Duodenal mucosa (tissue), 2 donors: ENCODE measurements at regions not wholly inside any gene's neighbourhood (a gene's known extent, or its start where the extent isn't known, plus 50 kb on each side); places are given as distances from the start of the nearest gene placed in this dataset.
"Not testable (repeated sequence)": the region's sequence is repeated elsewhere in the genome, so short reads cannot be mapped to it uniquely, and the experiment has no call there.

Experiments used
- H3K27ac ChIP-seq: one replicate; pipeline ENCODE4 v1.7.0; 2013; ENCODE audit warnings: low read depth, low read length
- H3K27me3 ChIP-seq, 2 donors: one replicate each; pipeline ENCODE4 v1.7.0; 2013; ENCODE audit warnings: low read length in 2 of 2, control low read depth in 1 of 2; ENCODE audit not compliant: insufficient read depth in 2 of 2, control insufficient read depth in 1 of 2
- H3K36me3 ChIP-seq, 2 donors: one replicate each; pipeline ENCODE4 v1.7.0; 2013; ENCODE audit warnings: low read length in 2 of 2, control low read depth in 1 of 2; ENCODE audit not compliant: insufficient read depth in 2 of 2, control insufficient read depth in 1 of 2
- H3K4me1 ChIP-seq, 2 donors: one replicate each; pipeline ENCODE4 v1.7.0; 2013; ENCODE audit warnings: low read length in 2 of 2, control low read depth in 1 of 2; ENCODE audit not compliant: insufficient read depth in 2 of 2, control insufficient read depth in 1 of 2
- H3K4me3 ChIP-seq, 2 donors: one replicate each; pipeline ENCODE4 v1.7.0; 2013; ENCODE audit warnings: low read length in 2 of 2, low read depth in 1 of 2
- H3K9ac ChIP-seq, 2 donors: one replicate each; pipeline ENCODE4 v1.7.0; 2013; ENCODE audit warnings: low read length in 2 of 2, low read depth in 1 of 2
- H3K9me3 ChIP-seq, 2 donors: one replicate each; pipeline ENCODE4 v1.7.0; 2013; ENCODE audit warnings: low read length in 2 of 2, control low read depth in 1 of 2; ENCODE audit not compliant: control insufficient read depth in 1 of 2

DNA sequence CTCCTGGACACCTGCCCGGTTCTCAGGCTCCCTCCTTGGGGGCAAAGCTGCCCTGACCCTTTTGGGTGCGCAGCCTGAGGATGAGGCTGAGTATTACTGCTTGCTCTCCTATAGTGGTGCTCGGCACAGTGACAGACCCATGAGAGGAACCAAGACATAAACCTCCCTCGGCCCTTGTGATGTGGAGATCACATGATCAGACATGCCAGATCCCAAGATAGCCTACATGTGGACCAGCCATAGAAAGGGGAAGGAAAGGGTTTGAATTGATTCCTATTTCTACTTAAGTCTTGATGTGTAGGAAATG lies 125.3 kb downstream of the VPREB1 start:
- H3K27me3 ChIP-seq, result peaks cover 11% of the 10 kb centered on the region in 2 donors
- H3K9ac ChIP-seq, result no peak overlapping the region
- no peak overlapping the region for H3K27ac ChIP-seq
- H3K36me3 ChIP-seq, result no peaks in the 10 kb centered on the region
- H3K9me3 ChIP-seq, result no peaks in the 10 kb centered on the region
- H3K4me3 ChIP-seq, result no peak overlapping the region
- H3K4me1 ChIP-seq, result no peaks in the 10 kb centered on the region

DNA sequence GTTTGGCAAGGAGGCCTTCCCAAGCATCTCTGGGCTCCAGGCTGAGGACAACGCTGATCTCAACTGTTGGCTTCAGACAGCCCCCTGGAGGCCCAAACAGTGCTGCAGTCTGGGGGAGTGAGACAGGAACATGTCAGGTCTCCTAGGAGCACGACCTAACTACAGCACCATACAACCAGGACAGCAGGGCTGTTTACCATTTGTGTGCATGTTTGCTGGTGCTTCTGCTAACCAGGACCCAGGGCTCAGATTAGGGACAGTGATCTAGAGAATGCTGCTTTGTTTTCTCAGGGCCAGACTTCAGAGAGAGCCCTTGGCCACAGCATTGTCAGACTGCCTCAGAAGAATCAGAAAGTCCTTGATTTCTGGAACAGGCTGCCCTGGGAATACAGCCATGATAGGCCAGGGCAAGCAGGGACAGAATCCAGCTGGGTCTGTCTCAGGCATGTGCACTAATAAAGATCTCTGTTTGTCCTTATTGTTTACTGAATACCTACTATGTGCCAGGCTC lies 126.5 kb downstream of the VPREB1 start:
- peaks cover 11% of the 10 kb centered on the region in 2 donors for H3K27me3 ChIP-seq
- H3K36me3 ChIP-seq, result no peaks in the 10 kb centered on the region
- H3K27ac ChIP-seq, result no peak overlapping the region
- no peaks in the 10 kb centered on the region for H3K4me1 ChIP-seq
- H3K9ac ChIP-seq, result no peak overlapping the region
- no peaks in the 10 kb centered on the region for H3K9me3 ChIP-seq
- H3K4me3 ChIP-seq, result no peak overlapping the region

DNA sequence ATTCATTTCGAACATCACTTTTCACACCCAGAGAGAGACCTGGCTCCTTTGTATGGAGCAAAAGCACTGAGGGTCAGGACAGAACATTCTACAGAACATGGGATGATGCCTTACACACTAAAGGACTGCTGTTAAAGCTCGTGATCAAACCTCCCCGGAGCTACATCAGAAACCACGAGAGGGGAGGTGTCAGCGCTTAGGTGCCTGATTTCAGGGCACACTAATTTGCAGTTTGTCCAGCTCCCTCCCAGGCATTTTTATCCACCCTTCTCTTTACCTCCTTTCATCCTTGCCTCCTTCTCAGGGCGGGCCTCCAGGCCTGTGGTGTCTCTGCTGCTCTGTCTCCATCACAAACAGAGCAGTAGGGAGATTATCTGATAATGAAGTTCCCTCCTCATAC lies 127.5 kb downstream of the VPREB1 start:
- no peak overlapping the region for H3K4me3 ChIP-seq
- no peak overlapping the region for H3K27ac ChIP-seq
- no peak overlapping the region for H3K9ac ChIP-seq
- peaks cover 11% of the 10 kb centered on the region in 2 donors for H3K27me3 ChIP-seq
- no peaks in the 10 kb centered on the region for H3K9me3 ChIP-seq
- H3K4me1 ChIP-seq, result no peaks in the 10 kb centered on the region
- no peaks in the 10 kb centered on the region for H3K36me3 ChIP-seq

DNA sequence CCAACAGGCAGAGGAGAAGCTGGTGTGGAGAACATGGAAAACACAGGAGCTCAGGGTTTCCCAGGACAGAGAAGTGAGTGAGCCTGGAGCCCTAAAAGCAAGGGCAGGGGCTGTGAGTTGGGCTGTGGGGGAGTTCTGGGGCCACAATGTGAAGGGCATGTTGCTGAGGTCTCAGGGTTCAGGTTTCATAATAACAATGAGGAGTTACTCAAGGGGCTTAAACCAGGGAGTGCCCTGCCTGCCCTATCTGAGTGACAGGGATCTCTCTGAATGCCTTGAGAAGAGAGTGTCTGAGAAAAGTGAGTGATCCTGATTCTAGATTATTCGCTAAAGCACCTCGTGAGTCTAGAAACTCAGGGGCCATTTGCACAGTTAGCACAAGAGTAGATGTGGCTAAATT lies 129.6 kb downstream of the VPREB1 start:
- Histone ChIP-seq H3K9ac (no peak overlapping the region), H3K4me3 (no peak overlapping the region), H3K9me3 (no peaks in the 10 kb centered on the region), H3K27me3 (peaks cover 11% of the 10 kb centered on the region in 2 donors), H3K4me1 (no peaks in the 10 kb centered on the region), H3K27ac (no peak overlapping the region), H3K36me3 (no peaks in the 10 kb centered on the region)

DNA sequence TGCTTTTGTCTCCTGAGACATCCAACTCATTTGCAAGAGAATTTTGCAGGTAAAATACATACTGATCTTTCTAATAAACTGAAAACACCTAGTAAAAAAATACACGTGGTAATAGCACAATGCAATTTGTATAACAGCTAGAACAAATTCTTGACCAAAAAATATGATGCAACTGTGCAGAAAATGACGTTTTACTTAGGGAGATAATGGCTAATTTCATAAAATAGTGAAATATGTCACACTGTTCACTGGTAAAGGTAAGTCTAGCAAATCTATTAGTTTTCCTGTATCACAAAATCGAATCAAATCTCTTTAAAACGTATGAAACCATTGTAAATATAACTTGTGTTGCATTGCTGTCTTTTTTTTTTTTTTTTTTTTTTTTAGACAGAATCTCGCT lies 130.0 kb downstream of the VPREB1 start:
- Histone ChIP-seq H3K4me3 (no peak overlapping the region), H3K36me3 (no peaks in the 10 kb centered on the region), H3K27ac (no peak overlapping the region), H3K4me1 (no peaks in the 10 kb centered on the region), H3K27me3 (peaks cover 11% of the 10 kb centered on the region in 2 donors), H3K9ac (no peak overlapping the region), H3K9me3 (no peaks in the 10 kb centered on the region)

DNA sequence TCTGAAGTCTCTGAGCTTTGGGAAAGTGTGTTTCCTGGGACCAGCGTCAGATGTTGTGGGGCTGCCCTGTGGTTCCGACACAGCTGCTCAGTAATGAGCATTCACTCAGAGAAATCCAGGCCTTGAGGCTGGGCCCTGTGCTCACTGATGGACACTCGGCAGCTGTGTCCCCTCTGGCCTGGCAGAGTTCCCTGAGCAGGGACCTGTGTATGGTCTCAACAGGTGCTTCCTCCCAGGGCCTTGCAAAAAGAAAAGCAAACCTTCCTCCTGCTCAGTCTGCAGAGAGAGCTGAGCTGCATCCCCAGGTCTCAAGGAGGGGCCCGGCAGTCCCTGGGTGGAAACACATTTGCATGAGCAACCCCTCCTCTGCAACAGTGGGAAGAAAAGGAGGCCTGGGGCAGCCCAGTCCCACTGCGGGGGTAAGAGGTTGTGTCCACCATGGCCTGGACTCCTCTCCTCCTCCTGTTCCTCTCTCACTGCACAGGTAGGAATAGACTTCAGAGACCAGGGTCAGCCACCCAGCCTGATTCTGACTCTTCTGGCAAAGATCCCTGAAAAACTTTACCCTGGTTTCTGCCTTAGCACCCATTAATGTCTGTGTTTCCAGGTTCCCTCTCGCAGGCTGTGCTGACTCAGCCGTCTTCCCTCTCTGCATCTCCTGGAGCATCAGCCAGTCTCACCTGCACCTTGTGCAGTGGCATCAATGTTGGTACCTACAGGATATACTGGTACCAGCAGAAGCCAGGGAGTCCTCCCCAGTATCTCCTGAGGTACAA lies 131.2 kb downstream of the VPREB1 start:
- no peaks in the 10 kb centered on the region for H3K4me1 ChIP-seq
- H3K36me3 ChIP-seq, result no peaks in the 10 kb centered on the region
- peaks cover 7 to 11% of the 10 kb centered on the region in 2 donors for H3K27me3 ChIP-seq
- H3K27ac ChIP-seq, result no peak overlapping the region
- no peaks in the 10 kb centered on the region for H3K9me3 ChIP-seq
- H3K9ac ChIP-seq, result no peak overlapping the region
- no peak overlapping the region for H3K4me3 ChIP-seq

DNA sequence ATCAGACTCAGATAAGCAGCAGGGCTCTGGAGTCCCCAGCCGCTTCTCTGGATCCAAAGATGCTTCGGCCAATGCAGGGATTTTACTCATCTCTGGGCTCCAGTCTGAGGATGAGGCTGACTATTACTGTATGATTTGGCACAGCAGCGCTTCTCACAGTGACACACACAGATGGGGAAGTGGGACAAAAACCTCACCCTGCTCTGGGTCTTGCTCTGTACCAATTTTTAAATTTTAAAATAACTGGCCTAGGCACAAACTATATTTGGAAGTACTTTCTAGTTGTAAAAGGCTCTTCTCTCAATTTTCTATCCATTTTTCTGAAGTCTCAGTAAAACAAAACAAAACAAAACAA lies 131.7 kb downstream of the VPREB1 start:
- Histone ChIP-seq H3K4me1 (no peaks in the 10 kb centered on the region), H3K27ac (no peak overlapping the region), H3K4me3 (no peak overlapping the region), H3K27me3 (peaks cover 7 to 10% of the 10 kb centered on the region in 2 donors), H3K9ac (no peak overlapping the region), H3K36me3 (no peaks in the 10 kb centered on the region), H3K9me3 (no peaks in the 10 kb centered on the region)

DNA sequence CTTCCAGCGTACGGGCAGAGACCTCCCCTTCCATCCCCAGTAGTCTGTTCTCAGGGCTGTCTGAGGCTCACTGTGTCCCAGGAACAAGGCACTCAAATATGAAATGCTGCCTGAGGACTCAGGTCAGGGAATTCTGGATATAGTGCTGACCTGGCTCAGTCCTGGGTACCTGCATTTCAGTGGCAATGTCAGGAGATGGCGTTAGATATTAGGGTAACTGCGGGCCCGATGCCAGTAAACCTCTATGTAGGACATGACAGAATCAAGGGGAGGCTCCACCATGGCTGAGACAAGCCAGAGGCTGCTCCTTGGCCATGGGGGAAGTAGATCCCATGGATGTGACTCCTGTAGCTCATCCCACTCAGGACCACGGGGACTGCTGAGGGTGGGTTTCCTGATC lies 131.7 kb downstream of the ZNF280B start:
- not testable (repeated sequence) for H3K9ac ChIP-seq, H3K27me3 ChIP-seq, H3K4me3 ChIP-seq, H3K4me1 ChIP-seq, H3K36me3 ChIP-seq, H3K27ac ChIP-seq, H3K9me3 ChIP-seq

DNA sequence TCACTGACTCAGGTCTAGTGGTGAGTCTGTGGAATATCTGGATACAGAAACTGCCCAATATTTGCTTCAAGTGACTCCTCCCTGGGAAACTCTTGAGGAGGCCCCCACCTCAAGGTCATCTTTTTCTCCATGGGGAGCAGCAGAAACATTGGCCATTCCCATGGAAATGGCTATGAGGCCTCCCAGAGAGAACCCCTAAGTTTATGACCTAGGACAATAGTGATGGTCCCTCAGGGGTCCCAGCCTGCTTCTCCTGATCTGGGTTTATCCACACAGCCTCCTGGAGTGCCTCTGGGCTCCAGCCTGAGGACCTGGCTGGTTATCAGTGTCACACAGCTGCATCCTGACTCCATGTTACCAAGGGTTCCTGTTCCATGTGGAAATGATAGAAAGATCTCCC lies 131.2 kb downstream of the ZNF280B start:
- Histone ChIP-seq H3K27ac (no peak overlapping the region), H3K36me3 (no peaks in the 10 kb centered on the region), H3K4me3 (no peak overlapping the region), H3K9me3 (no peaks in the 10 kb centered on the region), H3K4me1 (no peaks in the 10 kb centered on the region), H3K27me3 (peaks cover 3 to 6% of the 10 kb centered on the region in 2 donors), H3K9ac (no peak overlapping the region)

DNA sequence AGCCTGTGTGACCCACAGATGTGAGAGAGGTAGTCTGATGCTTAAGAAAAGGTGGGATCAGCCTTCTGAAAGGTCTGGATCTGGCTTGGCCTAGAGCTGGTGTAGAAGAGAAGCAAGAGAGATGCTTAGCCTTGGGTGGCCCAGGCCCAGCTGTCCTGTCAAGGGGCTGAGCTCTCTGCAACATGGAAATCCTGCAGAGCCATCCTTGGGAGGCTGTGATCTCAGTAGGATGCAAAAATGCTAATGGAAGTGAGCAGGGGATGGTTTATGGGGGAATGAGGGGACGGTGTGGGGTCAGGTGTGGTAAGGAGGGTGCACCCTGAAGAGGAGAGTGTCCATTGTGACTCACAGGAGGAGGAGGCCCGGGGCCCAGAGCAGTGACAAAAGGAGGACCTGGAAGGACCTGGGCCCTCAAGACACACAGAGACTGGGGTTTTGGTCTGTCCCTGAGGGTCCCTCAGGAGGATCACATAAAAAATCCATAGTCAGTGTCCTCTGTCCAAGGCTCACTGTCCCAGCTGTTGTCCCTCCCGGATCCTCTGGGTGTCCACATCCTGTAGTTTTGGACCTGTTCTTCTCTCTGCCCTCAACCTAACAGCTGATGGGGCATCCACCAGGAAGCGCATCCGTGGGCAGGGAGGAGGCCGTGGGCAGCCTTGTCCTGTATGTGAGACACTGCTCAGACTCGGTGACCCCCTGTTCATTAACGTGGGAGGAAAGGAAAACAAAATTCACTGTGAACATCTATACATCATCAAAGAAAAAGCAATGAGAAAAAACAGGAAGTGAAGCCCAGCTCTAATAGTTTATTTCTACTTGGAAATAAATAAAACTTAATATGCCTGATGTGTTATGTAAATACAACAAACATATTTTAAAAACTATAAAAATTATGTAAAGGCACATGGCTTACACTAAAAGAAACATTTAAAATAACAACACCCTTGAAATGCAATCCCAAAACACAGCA lies 129.8 kb downstream of the ZNF280B start:
- Histone ChIP-seq H3K4me3 (no peak overlapping the region), H3K9ac (no peak overlapping the region), H3K36me3 (no peaks in the 10 kb centered on the region), H3K27me3 (peaks cover 0 to 4% of the 10 kb centered on the region in 2 donors), H3K9me3 (no peaks in the 10 kb centered on the region), H3K4me1 (no peaks in the 10 kb centered on the region), H3K27ac (no peak overlapping the region)
